HG03354 (cell line): ENCODE measurements at regions not wholly inside any gene's neighbourhood (a gene's known extent, or its start where the extent isn't known, plus 50 kb on each side); places are given as distances from the start of the nearest gene placed in this dataset.

ENCODE experiments used
- ATAC-seq: cut with Tn5 transposase; IDR thresholded peaks from one replicate; pipeline ENCODE4 v1.9.1; 2021; ENCODE audit warnings: mild to moderate bottlenecking; ENCODE audit not compliant: unreplicated experiment, poor library complexity, severe bottlenecking

- no peak for ATAC-seq
Measured at GRCh38 chr11:19598876-19599486, 113.7 kb upstream of the NAV2 start.

GRCh38 chr11:19598456-19598855 is 114.2 kb upstream of the NAV2 start:
- ATAC-seq, result no peak

GRCh38 chr11:19597876-19598275 is 114.8 kb upstream of the NAV2 start:
- no peak for ATAC-seq

- no peak for ATAC-seq
Measured at GRCh38 chr11:19597206-19597605, 115.4 kb upstream of the NAV2 start.

GRCh38 chr11:19595840-19596751 is 116.5 kb upstream of the NAV2 start:
- ATAC-seq, result no peak

- ATAC-seq, result no peak
Measured at GRCh38 chr11:19595499-19595839, 117.2 kb upstream of the NAV2 start.

- no peak for ATAC-seq
Measured at GRCh38 chr11:19594326-19594725, 118.3 kb upstream of the NAV2 start.

GRCh38 chr11:19592842-19593241 is 119.8 kb upstream of the NAV2 start:
- no peak for ATAC-seq

- ATAC-seq, result no peak
Measured at GRCh38 chr11:19589567-19590260, 122.9 kb upstream of the NAV2 start.

GRCh38 chr11:19587979-19588378 is 124.7 kb upstream of the NAV2 start:
- no peak for ATAC-seq

GRCh38 chr11:19580646-19581045 is 132.0 kb upstream of the NAV2 start:
- no peak for ATAC-seq

- no peak for ATAC-seq
Measured at GRCh38 chr11:19579957-19580356, 132.7 kb upstream of the NAV2 start.

GRCh38 chr11:19578871-19579270 is 133.8 kb upstream of the NAV2 start:
- no peak for ATAC-seq

- no peak for ATAC-seq
Measured at GRCh38 chr11:19577976-19578619, 134.5 kb upstream of the NAV2 start.

- ATAC-seq, result no peak
Measured at GRCh38 chr11:19577391-19577975, 135.2 kb upstream of the NAV2 start.

- ATAC-seq, result no peak
Measured at GRCh38 chr11:19576903-19577302, 135.7 kb upstream of the NAV2 start.

- no peak for ATAC-seq
Measured at GRCh38 chr11:19576054-19576453, 136.6 kb upstream of the NAV2 start.

- no peak for ATAC-seq
Measured at GRCh38 chr11:19574916-19575315, 137.7 kb upstream of the NAV2 start.

- ATAC-seq, result no peak
Measured at GRCh38 chr11:19573666-19574065, 139.0 kb upstream of the NAV2 start.

- no peak for ATAC-seq
Measured at GRCh38 chr11:19571906-19572305, 140.7 kb upstream of the NAV2 start.
